B cell (primary cell): ENCODE measurements at regions not wholly inside any gene's neighbourhood (a gene's known extent, or its start where the extent isn't known, plus 50 kb on each side); places are given as distances from the start of the nearest gene placed in this dataset.

Experiments
- EZH2 ChIP-seq: IDR thresholded peaks from 2 replicates; pipeline ENCODE4 v1.6.1; 2012; ENCODE audit warnings: borderline replicate concordance, low read depth, mild to moderate bottlenecking, moderate library complexity, low read length; ENCODE audit not compliant: insufficient read depth, poor library complexity, severe bottlenecking
- TF ChIP-seq, protein P1 (sequence below): fragments of 200-600 bp; IDR thresholded peaks from one replicate; pipeline ENCODE4 v1.8.0; 2022; ENCODE audit warnings: antibody characterized with exemption, mild to moderate bottlenecking

DNA sequence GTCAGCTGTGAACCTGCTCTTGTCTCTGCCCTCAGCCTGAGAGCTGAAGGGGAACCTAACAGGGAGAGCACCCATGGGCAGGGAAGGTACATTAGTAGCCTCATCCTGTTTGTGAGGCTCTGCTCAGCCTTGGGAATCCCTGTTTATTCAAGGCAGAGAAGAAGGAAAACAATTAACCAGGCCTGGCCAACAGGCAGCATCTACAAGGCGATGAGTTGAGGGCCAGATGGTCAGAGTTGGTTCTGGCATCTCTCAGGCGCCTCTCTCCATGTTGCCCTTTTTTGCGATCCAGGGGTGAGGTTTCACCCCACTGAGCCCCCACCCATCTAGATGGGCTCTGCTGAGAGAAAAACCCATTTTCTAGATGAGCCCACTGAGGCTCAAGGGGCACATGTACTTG is 54.0 kb upstream of the TOP3B start:
- TF ChIP-seq, protein P1, sequence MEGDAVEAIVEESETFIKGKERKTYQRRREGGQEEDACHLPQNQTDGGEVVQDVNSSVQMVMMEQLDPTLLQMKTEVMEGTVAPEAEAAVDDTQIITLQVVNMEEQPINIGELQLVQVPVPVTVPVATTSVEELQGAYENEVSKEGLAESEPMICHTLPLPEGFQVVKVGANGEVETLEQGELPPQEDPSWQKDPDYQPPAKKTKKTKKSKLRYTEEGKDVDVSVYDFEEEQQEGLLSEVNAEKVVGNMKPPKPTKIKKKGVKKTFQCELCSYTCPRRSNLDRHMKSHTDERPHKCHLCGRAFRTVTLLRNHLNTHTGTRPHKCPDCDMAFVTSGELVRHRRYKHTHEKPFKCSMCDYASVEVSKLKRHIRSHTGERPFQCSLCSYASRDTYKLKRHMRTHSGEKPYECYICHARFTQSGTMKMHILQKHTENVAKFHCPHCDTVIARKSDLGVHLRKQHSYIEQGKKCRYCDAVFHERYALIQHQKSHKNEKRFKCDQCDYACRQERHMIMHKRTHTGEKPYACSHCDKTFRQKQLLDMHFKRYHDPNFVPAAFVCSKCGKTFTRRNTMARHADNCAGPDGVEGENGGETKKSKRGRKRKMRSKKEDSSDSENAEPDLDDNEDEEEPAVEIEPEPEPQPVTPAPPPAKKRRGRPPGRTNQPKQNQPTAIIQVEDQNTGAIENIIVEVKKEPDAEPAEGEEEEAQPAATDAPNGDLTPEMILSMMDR, result no peak
- TF ChIP-seq EZH2, result no peak
